Lung (tissue), 11 donors: ENCODE measurements at regions not wholly inside any gene's neighbourhood (a gene's known extent, or its start where the extent isn't known, plus 50 kb on each side); places are given as distances from the start of the nearest gene placed in this dataset.
A peak's percentile ranks its signal among the peaks of the same experiment; 100 is the strongest.

Experiments
- ATAC-seq: fragments of 200-7000 bp; cut with Tn5 transposase; one replicate; pipeline ENCODE4 v1.9.1; 2020; ENCODE audit warnings: moderate number of reproducible peaks; ENCODE audit not compliant: insufficient read depth, low FRiP score
- DNase-seq, 3 donors: peaks; one replicate each; pipeline ENCODE4 v3.0.0-alpha.2; 2013 to 2017
- H3K27ac ChIP-seq, 2 donors: one replicate each; pipeline ENCODE4 v1.5.1; 2013; ENCODE audit warnings: mild to moderate bottlenecking in 2 of 2, moderate library complexity in 2 of 2, control low read depth in 1 of 2, inconsistent platforms in 1 of 2, low read depth in 1 of 2, low read length in 1 of 2
- H3K27me3 ChIP-seq, 3 donors: one replicate each; pipeline ENCODE4 v1.5.1; 2013; ENCODE audit warnings: low read length in 2 of 3; ENCODE audit not compliant: control insufficient read depth in 3 of 3, insufficient read depth in 3 of 3
- H3K36me3 ChIP-seq, 4 donors: one replicate each; pipeline ENCODE4 v1.5.1; 2013; ENCODE audit warnings: low read length in 4 of 4, mild to moderate bottlenecking in 1 of 4, moderate library complexity in 1 of 4; ENCODE audit not compliant: control insufficient read depth in 4 of 4, insufficient read depth in 4 of 4
- H3K4me1 ChIP-seq, 5 donors: one replicate each; pipeline ENCODE4 v1.5.1; 2013; ENCODE audit warnings: low read length in 5 of 5, mild to moderate bottlenecking in 2 of 5, moderate library complexity in 1 of 5; ENCODE audit not compliant: control insufficient read depth in 5 of 5, insufficient read depth in 5 of 5
- H3K4me3 ChIP-seq: one replicate; pipeline ENCODE4 v1.5.1; 2013; ENCODE audit warnings: mild to moderate bottlenecking, control low read depth, moderate library complexity
- H3K9ac ChIP-seq, 2 donors: one replicate each; pipeline ENCODE4 v1.5.1; 2013; ENCODE audit warnings: low read length in 2 of 2, control low read depth in 1 of 2; ENCODE audit not compliant: insufficient read depth in 1 of 2
- H3K9me3 ChIP-seq, 4 donors: one replicate each; pipeline ENCODE4 v1.5.1; 2013; ENCODE audit warnings: low read length in 3 of 4, mild to moderate bottlenecking in 1 of 4, moderate library complexity in 1 of 4; ENCODE audit not compliant: control insufficient read depth in 4 of 4, insufficient read depth in 3 of 4
- WGBS, 2 donors: extraction: QIAGEN DNeasy Blood & Tissue Kit; methylation state at CpG; one replicate each; pipeline ENCODE4 v1.1.7; 2013; 5-methylcytosine and 5-hydroxymethylcytosine counted together
- TF ChIP-seq, protein P1 (sequence below): IDR thresholded peaks from 2 replicates; pipeline ENCODE4 v1.5.1; 2012; ENCODE audit warnings: mild to moderate bottlenecking; ENCODE audit errors: control extremely low read depth, extremely low read depth
- donor health status: control.
- donor health status: control.
- donor health status: Bipolar disorder and iron deficiency.
- donor health status: healthy.
- donor health status: DM: yes; HTN: yes; CAD: no.

DNA sequence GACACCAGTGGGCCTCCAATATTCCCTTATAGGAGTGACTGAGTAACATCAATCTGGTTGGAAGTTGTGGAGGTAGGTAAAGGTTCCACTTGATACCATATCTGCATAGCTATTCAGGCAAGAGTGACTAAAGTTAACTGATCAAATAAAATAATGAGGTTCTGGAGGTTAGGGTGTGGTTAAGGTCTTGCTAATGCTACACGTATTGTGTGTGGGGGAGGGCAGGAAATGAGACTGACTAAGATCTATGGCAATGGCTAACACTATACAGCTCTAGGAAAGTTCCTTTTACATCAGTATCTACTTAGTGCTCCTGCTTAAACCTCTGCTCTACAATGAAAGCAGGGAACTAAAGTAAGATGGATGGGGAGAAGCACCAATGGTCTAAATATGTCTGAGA is 149.1 kb upstream of the MGAT5 start:
- Histone ChIP-seq H3K27ac (no peak overlapping the region), H3K4me3 (no peak overlapping the region), H3K36me3 (no peaks in the 10 kb centered on the region), H3K9me3 (no peaks in the 10 kb centered on the region), H3K27me3 (no peaks in the 10 kb centered on the region), H3K9ac (no peak overlapping the region), H3K4me1 (no peaks in the 10 kb centered on the region)
- WGBS, 2 donors: 24 to 26% methylated on average over 1 of the region's 1 CpG
- ATAC-seq (no peak), DNase-seq (no peak)
- TF ChIP-seq, protein P1, sequence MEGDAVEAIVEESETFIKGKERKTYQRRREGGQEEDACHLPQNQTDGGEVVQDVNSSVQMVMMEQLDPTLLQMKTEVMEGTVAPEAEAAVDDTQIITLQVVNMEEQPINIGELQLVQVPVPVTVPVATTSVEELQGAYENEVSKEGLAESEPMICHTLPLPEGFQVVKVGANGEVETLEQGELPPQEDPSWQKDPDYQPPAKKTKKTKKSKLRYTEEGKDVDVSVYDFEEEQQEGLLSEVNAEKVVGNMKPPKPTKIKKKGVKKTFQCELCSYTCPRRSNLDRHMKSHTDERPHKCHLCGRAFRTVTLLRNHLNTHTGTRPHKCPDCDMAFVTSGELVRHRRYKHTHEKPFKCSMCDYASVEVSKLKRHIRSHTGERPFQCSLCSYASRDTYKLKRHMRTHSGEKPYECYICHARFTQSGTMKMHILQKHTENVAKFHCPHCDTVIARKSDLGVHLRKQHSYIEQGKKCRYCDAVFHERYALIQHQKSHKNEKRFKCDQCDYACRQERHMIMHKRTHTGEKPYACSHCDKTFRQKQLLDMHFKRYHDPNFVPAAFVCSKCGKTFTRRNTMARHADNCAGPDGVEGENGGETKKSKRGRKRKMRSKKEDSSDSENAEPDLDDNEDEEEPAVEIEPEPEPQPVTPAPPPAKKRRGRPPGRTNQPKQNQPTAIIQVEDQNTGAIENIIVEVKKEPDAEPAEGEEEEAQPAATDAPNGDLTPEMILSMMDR: no peak

DNA sequence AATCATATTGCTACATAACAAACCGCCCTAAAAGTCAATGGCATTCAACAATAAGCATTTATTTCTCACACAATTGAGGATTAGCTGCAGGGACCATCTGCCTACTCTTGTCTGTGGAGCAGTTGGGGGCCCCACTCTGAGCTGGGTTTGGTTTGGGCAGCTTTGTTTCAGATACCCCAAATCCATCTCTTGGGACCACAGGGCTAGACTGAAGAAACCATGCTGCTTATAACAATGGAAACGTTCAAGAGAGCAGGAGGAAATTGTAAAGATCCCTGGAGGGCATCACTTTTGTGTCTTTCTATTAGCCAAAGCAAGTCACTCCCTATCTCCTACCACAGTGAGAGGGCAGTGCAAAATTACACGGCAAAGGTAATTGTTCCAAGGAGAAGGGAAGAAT is 146.5 kb upstream of the MGAT5 start:
- TF ChIP-seq, protein P1: no peak
- Histone ChIP-seq H3K27ac (no peak overlapping the region), H3K27me3 (no peaks in the 10 kb centered on the region), H3K36me3 (no peaks in the 10 kb centered on the region), H3K9me3 (peaks cover 0 to 4% (median 1%) of the 10 kb centered on the region in 4 donors), H3K9ac (no peak overlapping the region), H3K4me3 (no peak overlapping the region), H3K4me1 (no peaks in the 10 kb centered on the region)
- no peak for DNase-seq
- 81 to 82% methylated on average over 3 of the region's 3 CpGs for WGBS, 2 donors
- ATAC-seq: no peak

DNA sequence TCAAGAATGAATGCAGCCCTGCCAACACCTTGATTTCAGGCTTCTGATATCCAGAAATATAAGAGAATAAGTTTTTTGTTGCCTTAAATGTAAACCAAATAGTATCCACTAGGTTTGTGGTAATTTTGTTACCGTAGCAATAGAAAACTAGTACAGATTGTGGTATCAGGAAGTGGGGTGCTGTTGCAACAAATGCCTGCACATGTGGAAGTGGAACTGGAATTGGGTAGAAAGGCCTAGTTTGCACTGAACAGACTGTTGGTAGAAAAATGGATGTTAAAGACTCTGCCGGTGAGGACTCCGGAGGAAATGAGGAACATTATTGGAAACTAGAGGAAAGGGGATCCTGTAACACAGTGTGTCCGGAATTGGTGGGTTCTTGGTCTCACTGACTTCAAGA is 145.8 kb upstream of the MGAT5 start:
- Histone ChIP-seq H3K27ac (no peak overlapping the region), H3K9ac (no peak overlapping the region)

DNA sequence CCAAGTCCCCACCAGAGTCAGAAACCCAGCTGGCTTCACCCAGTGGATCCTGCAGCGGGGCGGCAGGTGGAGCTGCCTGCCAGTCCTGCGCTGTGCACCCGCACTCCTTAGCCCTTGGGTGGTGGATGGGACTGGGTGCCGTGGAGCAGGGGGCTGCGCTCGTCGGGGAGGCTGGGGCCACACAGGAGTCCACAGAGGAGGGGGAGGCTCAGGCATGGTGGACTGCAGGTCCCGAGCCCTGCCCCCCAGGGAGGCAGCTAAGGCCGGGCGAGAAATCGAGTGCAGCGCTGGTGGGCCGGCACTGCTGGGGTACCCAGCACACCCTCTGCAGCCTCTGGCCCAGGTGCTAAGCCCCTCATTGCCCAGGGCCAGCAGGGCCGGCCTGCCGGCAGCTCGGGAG is 144.6 kb upstream of the MGAT5 start:
- no peak overlapping the region for H3K9ac ChIP-seq
- H3K27me3 ChIP-seq: no peaks in the 10 kb centered on the region
- TF ChIP-seq, protein P1: no peak
- DNase-seq (no peak), ATAC-seq (no peak)
- H3K4me1 ChIP-seq: no peaks in the 10 kb centered on the region
- no peak overlapping the region for H3K27ac ChIP-seq
- no peaks in the 10 kb centered on the region for H3K36me3 ChIP-seq
- WGBS, 2 donors: 97 to 98% methylated on average over 17 of the region's 17 CpGs
- peaks cover 0 to 4% (median 1%) of the 10 kb centered on the region in 4 donors for H3K9me3 ChIP-seq
- H3K4me3 ChIP-seq: no peak overlapping the region

More for the DNA sequence above, 145.8 kb upstream of the MGAT5 start:
- Histone ChIP-seq H3K4me3 (no peak overlapping the region), H3K4me1 (no peaks in the 10 kb centered on the region), H3K36me3 (no peaks in the 10 kb centered on the region), H3K27me3 (no peaks in the 10 kb centered on the region), H3K9me3 (peaks cover 0 to 4% (median 1%) of the 10 kb centered on the region in 4 donors)
- DNase-seq (no peak), ATAC-seq (peak; percentile 6)
- TF ChIP-seq, protein P1: no peak
- 39 to 66% methylated on average over 4 of the region's 4 CpGs for WGBS, 2 donors
